ENCODE measurements at regions not wholly inside any gene's neighbourhood (a gene's known extent, or its start where the extent isn't known, plus 50 kb on each side); places are given as distances from the start of the nearest gene placed in this dataset.

GRCh38 chr2:12273111-12273510 lies 443.6 kb upstream of the TRIB2 start:
- Histone ChIP-seq H3K4me3 (no peak overlapping the region), H3K4me1 (ENCODE audit: control insufficient read depth in 5 of 5, insufficient read depth in 5 of 5, low read length in 5 of 5) (peaks cover 0 to 4% (median 0%) of the 10 kb centered on the region in 5 donors), H3K9ac (ENCODE audit: insufficient read depth in 1 of 2, low read length in 2 of 2) (no peak overlapping the region), H3K27me3 (ENCODE audit: control insufficient read depth in 3 of 3, insufficient read depth in 3 of 3, low read length in 2 of 3) (no peaks in the 10 kb centered on the region), H3K27ac (ENCODE audit: low read depth in 1 of 2, low read length in 1 of 2) (no peak overlapping the region), H3K9me3 (ENCODE audit: control insufficient read depth in 4 of 4, insufficient read depth in 3 of 4, low read length in 3 of 4) (no peaks in the 10 kb centered on the region), H3K36me3 (ENCODE audit: control insufficient read depth in 4 of 4, insufficient read depth in 4 of 4, low read length in 4 of 4) (no peaks in the 10 kb centered on the region)
- WGBS, 2 donors: 0 to 43% methylated on average over 1 of the region's 1 CpG
- no peak for DNase-seq
- ATAC-seq (ENCODE audit: insufficient read depth, low FRiP score): no peak
- no peak for TF ChIP-seq CTCF (IDR thresholded peaks at IDR 0.05; ENCODE audit: control extremely low read depth, extremely low read depth)

DNA sequence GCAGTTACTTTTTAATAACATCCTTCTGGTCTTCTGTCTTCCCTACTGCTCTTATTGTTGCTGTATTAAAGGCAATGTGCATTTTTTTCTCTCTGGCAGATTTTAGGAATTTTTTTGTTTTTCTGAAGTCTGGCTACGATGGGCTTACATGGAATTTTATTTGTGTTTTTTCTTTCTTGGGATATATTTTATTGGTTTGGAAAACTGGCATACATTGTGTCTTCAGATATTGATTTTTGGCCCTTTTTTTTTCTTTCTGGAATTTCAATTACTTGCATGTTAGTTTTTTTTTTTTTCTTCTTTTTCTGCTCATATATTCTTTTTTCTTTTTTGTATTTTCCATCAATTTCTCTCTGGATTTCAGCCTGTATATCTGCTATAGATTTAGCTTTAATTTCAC lies 442.1 kb upstream of the TRIB2 start:
- Histone ChIP-seq H3K9me3 (ENCODE audit: control insufficient read depth in 4 of 4, insufficient read depth in 3 of 4, low read length in 3 of 4) (no peaks in the 10 kb centered on the region), H3K27me3 (ENCODE audit: control insufficient read depth in 3 of 3, insufficient read depth in 3 of 3, low read length in 2 of 3) (no peaks in the 10 kb centered on the region), H3K36me3 (ENCODE audit: control insufficient read depth in 4 of 4, insufficient read depth in 4 of 4, low read length in 4 of 4) (no peaks in the 10 kb centered on the region), H3K4me1 (ENCODE audit: control insufficient read depth in 5 of 5, insufficient read depth in 5 of 5, low read length in 5 of 5) (peaks cover 0 to 4% (median 0%) of the 10 kb centered on the region in 5 donors), H3K27ac (ENCODE audit: low read depth in 1 of 2, low read length in 1 of 2) (no peak overlapping the region), H3K9ac (ENCODE audit: insufficient read depth in 1 of 2, low read length in 2 of 2) (no peak overlapping the region), H3K4me3 (no peak overlapping the region)
- ATAC-seq (ENCODE audit: insufficient read depth, low FRiP score): no peak
- no peak for TF ChIP-seq CTCF (IDR thresholded peaks at IDR 0.05; ENCODE audit: control extremely low read depth, extremely low read depth)
- DNase-seq: no peak
- WGBS, 2 donors: 85 to 95% methylated on average over 1 of the region's 1 CpG

DNA sequence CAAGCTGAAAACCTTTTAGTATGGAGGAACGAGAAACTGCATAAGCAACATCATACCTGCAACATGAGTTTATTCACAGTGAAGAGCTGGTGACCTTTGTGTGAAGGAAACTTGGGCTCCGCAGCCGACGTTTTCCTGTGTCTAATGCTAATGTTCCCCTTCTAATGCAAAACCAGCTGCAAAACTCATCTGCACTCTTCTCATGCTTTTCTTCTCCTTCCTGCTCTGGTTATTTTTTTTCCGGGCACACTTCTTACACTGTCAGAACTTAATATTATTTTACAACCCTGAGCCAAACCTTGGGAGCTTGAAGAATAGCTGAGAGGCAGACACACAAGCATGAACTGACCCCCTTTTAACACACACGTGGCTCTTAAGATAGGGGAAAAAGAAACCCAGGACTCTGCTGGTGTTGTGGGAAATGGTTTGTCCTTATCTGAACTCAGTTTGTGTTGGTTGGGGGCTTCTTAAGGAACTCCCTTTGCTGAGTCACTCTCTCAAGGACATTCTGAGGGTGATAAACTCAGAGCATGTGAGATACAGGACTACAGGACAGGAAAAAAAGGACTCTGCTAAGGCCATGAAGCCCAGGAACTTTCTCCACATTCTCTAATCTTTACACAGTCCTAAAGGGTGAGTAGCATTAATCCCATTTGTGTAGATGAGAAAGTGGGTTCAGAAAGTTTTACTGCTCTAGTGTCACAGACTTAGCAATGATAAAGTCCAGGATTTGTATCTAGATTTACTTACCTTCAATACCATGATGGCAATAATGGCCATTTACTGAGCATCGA lies 439.3 kb upstream of the TRIB2 start:
- Histone ChIP-seq H3K27ac (ENCODE audit: low read depth in 1 of 2, low read length in 1 of 2) (no peak overlapping the region), H3K4me1 (ENCODE audit: control insufficient read depth in 5 of 5, insufficient read depth in 5 of 5, low read length in 5 of 5) (peaks cover 0 to 4% (median 0%) of the 10 kb centered on the region in 5 donors), H3K9me3 (ENCODE audit: control insufficient read depth in 4 of 4, insufficient read depth in 3 of 4, low read length in 3 of 4) (no peaks in the 10 kb centered on the region), H3K9ac (ENCODE audit: insufficient read depth in 1 of 2, low read length in 2 of 2) (no peak overlapping the region), H3K27me3 (ENCODE audit: control insufficient read depth in 3 of 3, insufficient read depth in 3 of 3, low read length in 2 of 3) (no peaks in the 10 kb centered on the region), H3K4me3 (no peak overlapping the region), H3K36me3 (ENCODE audit: control insufficient read depth in 4 of 4, insufficient read depth in 4 of 4, low read length in 4 of 4) (no peaks in the 10 kb centered on the region)
- DNase-seq (peak in 2 of 3 donors; percentile 51 to 69), ATAC-seq (ENCODE audit: insufficient read depth, low FRiP score) (no peak)
- no peak for TF ChIP-seq CTCF (IDR thresholded peaks at IDR 0.05; ENCODE audit: control extremely low read depth, extremely low read depth)
- WGBS, 2 donors: 43 to 62% methylated on average over 7 of the region's 7 CpGs

Measured in lung (tissue), 11 donors.